Thymus (tissue), 11 donors: ENCODE measurements at regions not wholly inside any gene's neighbourhood (a gene's known extent, or its start where the extent isn't known, plus 50 kb on each side); places are given as distances from the start of the nearest gene placed in this dataset.

Experiments used
- DNase-seq, 9 donors: peaks; one replicate each; pipeline ENCODE4 v3.0.0-alpha.2; 2013; ENCODE audit warnings: low spot score in 9 of 9, low read depth in 6 of 9, missing footprints in 1 of 9
- H3K27ac ChIP-seq, 2 donors: one replicate each; pipeline ENCODE4 v1.5.1; 2013; ENCODE audit warnings: control low read depth in 1 of 2, low read depth in 1 of 2, low read length in 1 of 2, mild to moderate bottlenecking in 1 of 2, moderate library complexity in 1 of 2
- H3K27me3 ChIP-seq, 2 donors: one replicate each; pipeline ENCODE4 v1.5.1; 2013; ENCODE audit warnings: low read length in 1 of 2; ENCODE audit not compliant: control insufficient read depth in 2 of 2, insufficient read depth in 1 of 2
- H3K36me3 ChIP-seq, 2 donors: one replicate each; pipeline ENCODE4 v1.5.1; 2013; ENCODE audit warnings: low read length in 1 of 2, mild to moderate bottlenecking in 1 of 2, moderate library complexity in 1 of 2; ENCODE audit not compliant: control insufficient read depth in 2 of 2, insufficient read depth in 2 of 2
- H3K4me1 ChIP-seq, 2 donors: one replicate each; pipeline ENCODE4 v1.5.1; 2013; ENCODE audit warnings: low read length in 2 of 2; ENCODE audit not compliant: control insufficient read depth in 2 of 2, insufficient read depth in 2 of 2
- H3K4me3 ChIP-seq, 2 donors: one replicate each; pipeline ENCODE4 v1.5.1; 2013; ENCODE audit warnings: low read length in 2 of 2, control low read depth in 1 of 2, mild to moderate bottlenecking in 1 of 2
- H3K9me3 ChIP-seq, 2 donors: one replicate each; pipeline ENCODE4 v1.5.1; 2013; ENCODE audit warnings: low read length in 1 of 2, mild to moderate bottlenecking in 1 of 2; ENCODE audit not compliant: control insufficient read depth in 2 of 2, insufficient read depth in 1 of 2
- WGBS: extraction: QIAGEN DNeasy Blood & Tissue Kit; methylation state at CpG from one replicate; pipeline ENCODE4 v1.1.7; 2013; 5-methylcytosine and 5-hydroxymethylcytosine counted together
- donor health status: healthy.

GRCh38 chr10:2128991-2129390, 391.7 kb upstream of the ADARB2 start:
- H3K36me3 ChIP-seq = no peaks in the 10 kb centered on the region
- DNase-seq = no peak
- H3K27me3 ChIP-seq = no peaks in the 10 kb centered on the region
- 95% methylated on average over 3 of the region's 3 CpGs for WGBS
- no peaks in the 10 kb centered on the region for H3K9me3 ChIP-seq
- no peaks in the 10 kb centered on the region for H3K4me1 ChIP-seq
- H3K27ac ChIP-seq = no peak overlapping the region
- no peak overlapping the region for H3K4me3 ChIP-seq

DNA sequence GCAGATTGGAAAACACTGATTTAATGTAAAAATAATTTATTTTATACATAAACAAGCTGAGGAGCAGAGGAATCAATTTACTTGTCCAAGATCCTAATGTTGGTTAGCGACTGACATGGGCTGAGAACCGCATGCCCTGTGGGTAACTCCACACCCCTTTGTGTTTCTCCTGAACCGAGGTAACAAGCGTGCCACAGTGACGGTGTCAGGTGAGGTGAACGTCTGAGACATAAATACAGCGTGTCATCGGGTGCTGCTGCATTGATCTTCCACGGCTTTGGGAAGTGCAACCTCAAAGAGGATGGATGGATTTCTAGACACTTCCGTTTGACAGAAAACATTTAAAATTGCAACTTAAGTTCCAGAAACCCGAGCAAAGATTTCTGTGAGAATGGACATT, 386.8 kb upstream of the ADARB2 start:
- H3K27me3 ChIP-seq = no peaks in the 10 kb centered on the region
- DNase-seq = no peak
- H3K4me3 ChIP-seq = no peak overlapping the region
- no peaks in the 10 kb centered on the region for H3K9me3 ChIP-seq
- WGBS = 91% methylated on average over 11 of the region's 11 CpGs
- no peaks in the 10 kb centered on the region for H3K36me3 ChIP-seq
- H3K27ac ChIP-seq = no peak overlapping the region
- no peaks in the 10 kb centered on the region for H3K4me1 ChIP-seq

DNA sequence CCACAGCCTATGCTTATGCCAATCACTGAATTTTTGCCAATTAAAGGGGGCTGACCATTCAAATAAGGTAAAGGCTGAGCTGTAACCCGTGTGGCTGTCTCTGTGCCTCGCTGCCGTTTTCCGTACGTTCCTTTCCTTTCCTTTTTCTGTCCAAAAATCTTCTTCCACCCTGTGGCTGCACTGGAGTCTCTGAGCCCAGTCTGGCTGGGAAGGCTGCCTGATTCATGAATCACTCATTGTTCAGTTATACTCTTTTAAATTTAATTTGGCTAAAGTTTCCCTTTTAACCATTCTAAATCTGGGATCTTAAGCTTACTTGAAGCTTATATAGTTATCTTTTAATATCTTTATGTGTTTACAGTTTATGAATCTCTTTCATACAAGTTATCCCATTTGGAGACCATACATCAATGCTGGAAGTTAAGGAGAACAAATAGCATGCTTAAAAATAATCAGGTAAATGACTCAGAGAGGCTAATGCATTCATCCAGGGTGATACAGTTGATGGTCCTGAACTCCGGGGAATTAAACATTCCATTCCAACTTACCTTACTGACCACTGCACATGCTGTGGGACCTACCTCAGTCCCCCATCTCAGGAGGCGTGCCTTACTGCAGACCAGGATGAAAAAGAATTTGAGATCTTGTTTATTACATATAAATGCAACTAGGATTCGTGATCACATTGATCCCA, 385.3 kb upstream of the ADARB2 start:
- H3K27me3 ChIP-seq = no peaks in the 10 kb centered on the region
- no peaks in the 10 kb centered on the region for H3K36me3 ChIP-seq
- no peaks in the 10 kb centered on the region for H3K9me3 ChIP-seq
- 93% methylated on average over 8 of the region's 8 CpGs for WGBS
- no peaks in the 10 kb centered on the region for H3K4me1 ChIP-seq
- no peak for DNase-seq
- H3K4me3 ChIP-seq = no peak overlapping the region
- H3K27ac ChIP-seq = no peak overlapping the region

DNA sequence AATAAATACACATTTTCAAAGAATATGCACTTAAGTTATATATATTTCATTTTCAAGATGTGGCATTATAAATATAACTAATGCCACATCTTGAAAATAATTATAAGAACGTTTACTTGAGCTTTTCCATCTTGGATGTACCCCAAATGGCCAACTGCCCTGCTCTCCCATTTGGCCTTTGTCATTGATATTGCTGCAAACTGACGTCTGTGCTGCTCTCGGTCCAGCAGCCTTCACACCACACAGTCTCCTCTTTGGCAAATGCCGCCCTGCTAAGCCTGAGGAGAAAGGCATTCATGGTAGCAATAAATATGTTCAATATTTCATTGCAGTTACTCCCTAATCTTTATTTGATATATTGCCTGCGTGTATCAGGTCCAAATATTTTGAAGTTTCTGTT, 384.6 kb upstream of the ADARB2 start:
- Histone ChIP-seq H3K4me1 (no peaks in the 10 kb centered on the region), H3K27me3 (no peaks in the 10 kb centered on the region), H3K27ac (no peak overlapping the region), H3K36me3 (no peaks in the 10 kb centered on the region), H3K9me3 (no peaks in the 10 kb centered on the region), H3K4me3 (no peak overlapping the region)
- no peak for DNase-seq
- WGBS = 53% methylated on average over 5 of the region's 5 CpGs

DNA sequence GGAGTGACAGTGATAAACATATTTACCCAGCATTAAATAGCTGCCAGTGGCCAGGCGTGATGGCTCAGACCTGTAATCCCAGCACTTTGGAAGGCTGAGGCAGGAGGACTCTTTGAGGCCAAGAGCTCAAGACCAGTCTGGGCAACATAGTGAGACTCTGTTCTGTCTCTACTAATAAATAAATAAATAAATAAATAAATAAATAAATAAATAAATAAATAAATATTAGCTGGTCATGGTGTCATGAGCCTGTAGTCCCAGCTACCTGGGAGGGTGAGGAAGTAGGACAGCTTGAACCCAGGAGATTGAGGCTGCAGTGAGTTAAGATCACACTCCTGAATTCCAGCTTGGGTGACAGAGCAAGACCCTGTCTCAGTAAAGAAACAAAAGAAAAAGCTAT, 384.0 kb upstream of the ADARB2 start:
- H3K4me3 ChIP-seq = no peak overlapping the region

GRCh38 chr10:2120746-2121145, 383.4 kb upstream of the ADARB2 start:
- Histone ChIP-seq H3K36me3 (no peaks in the 10 kb centered on the region), H3K27ac (no peak overlapping the region), H3K4me1 (no peaks in the 10 kb centered on the region), H3K27me3 (no peaks in the 10 kb centered on the region), H3K4me3 (no peak overlapping the region), H3K9me3 (no peaks in the 10 kb centered on the region)
- no peak for DNase-seq
- 69% methylated on average over 9 of the region's 9 CpGs for WGBS

More for the DNA sequence above, 384.0 kb upstream of the ADARB2 start:
- no peaks in the 10 kb centered on the region for H3K9me3 ChIP-seq
- no peak for DNase-seq
- no peaks in the 10 kb centered on the region for H3K4me1 ChIP-seq
- 89% methylated on average over 1 of the region's 1 CpG for WGBS
- no peak overlapping the region for H3K27ac ChIP-seq
- no peaks in the 10 kb centered on the region for H3K27me3 ChIP-seq
- no peaks in the 10 kb centered on the region for H3K36me3 ChIP-seq

DNA sequence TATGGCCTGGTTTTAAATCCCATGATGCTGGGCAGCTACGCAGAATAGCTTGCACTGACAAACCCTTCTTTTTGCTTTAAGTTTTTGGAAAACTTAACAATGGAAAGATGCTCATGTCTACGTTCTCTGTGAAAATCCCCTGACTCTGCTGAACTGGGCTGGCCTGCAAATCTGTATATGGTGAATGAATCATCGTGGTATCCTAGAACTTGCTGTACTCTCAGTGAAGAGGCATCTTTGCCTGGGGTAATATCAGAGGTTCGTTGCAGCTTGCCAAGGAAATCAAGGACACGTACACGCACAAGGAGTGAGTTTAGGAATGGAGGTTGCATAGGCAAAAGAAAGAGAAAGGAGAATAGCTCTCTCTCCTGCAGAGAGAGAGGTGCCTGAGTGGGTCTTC, 382.0 kb upstream of the ADARB2 start:
- Histone ChIP-seq H3K36me3 (no peaks in the 10 kb centered on the region), H3K9me3 (no peaks in the 10 kb centered on the region), H3K27me3 (no peaks in the 10 kb centered on the region), H3K4me3 (no peak overlapping the region), H3K27ac (no peak overlapping the region), H3K4me1 (no peaks in the 10 kb centered on the region)
- WGBS = 92% methylated on average over 6 of the region's 6 CpGs
- DNase-seq = no peak

DNA sequence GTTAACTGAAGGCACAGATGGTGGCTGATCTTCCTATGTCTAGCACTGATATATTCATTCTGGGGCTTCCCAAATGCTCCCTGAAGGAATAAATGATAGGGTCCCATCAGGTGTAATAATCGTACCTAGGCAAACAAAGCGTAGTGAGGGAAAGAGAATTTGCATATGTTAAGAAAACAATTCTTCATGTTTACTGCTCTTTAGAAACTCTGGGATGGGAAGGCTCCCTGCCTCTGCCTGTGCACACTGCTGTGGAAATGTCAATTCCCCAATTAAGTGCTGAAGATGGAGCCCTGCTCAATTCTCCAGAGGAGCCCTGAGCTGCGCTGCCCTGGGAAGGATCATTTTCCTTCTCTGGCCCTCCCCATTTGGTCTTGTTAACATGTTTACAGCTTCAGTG, 380.9 kb upstream of the ADARB2 start:
- 96% methylated on average over 3 of the region's 3 CpGs for WGBS
- H3K27ac ChIP-seq = no peak overlapping the region
- no peaks in the 10 kb centered on the region for H3K9me3 ChIP-seq
- no peaks in the 10 kb centered on the region for H3K27me3 ChIP-seq
- H3K4me1 ChIP-seq = no peaks in the 10 kb centered on the region
- no peak for DNase-seq
- no peak overlapping the region for H3K4me3 ChIP-seq
- H3K36me3 ChIP-seq = no peaks in the 10 kb centered on the region

DNA sequence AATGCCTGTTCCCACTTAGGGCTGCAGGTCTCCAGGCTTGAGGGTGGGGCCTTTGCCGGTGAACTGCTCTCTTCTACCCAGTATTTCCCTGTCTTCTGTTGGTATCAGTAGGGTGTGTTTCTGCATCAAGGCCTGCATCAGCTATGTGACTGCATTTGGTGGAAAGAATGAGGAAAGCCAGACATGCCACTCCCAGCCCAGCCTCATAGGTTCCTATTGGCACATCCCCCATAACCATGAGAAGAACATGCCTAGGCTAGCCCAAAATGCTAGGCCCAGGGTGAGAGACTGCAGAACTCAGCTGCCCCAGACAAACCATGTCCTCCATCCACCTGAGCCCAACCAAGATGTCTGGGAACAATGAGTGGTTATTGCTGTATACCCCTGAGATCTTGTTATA, 380.3 kb upstream of the ADARB2 start:
- no peak for DNase-seq
- Histone ChIP-seq H3K4me3 (no peak overlapping the region), H3K27ac (no peak overlapping the region), H3K9me3 (no peaks in the 10 kb centered on the region), H3K36me3 (no peaks in the 10 kb centered on the region), H3K4me1 (no peaks in the 10 kb centered on the region), H3K27me3 (no peaks in the 10 kb centered on the region)
- WGBS = 92% methylated on average over 1 of the region's 1 CpG

DNA sequence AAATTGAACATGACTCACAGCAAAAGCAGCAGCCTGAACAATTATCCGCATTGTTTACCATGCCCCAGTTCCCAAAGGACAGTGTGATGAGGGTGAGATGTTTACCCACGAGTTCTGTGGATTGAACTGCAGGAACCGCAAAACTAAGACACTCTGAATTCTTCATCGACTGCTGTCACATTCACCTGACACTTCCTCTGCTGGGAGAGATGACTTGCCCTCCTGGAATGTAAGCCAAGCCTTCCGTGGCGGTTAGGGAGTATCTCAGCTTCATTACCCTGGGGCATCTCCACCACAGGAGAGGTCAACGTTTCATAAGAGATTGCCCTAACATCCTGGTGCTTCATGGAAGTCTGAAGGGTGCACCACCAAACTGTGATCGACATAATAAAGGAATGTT, 374.6 kb upstream of the ADARB2 start:
- no peaks in the 10 kb centered on the region for H3K36me3 ChIP-seq
- DNase-seq = no peak
- 85% methylated on average over 8 of the region's 8 CpGs for WGBS
- no peak overlapping the region for H3K27ac ChIP-seq
- no peaks in the 10 kb centered on the region for H3K27me3 ChIP-seq
- H3K4me1 ChIP-seq = no peaks in the 10 kb centered on the region
- no peak overlapping the region for H3K4me3 ChIP-seq
- no peaks in the 10 kb centered on the region for H3K9me3 ChIP-seq
